ENCODE measurements at regions not wholly inside any gene's neighbourhood (a gene's known extent, or its start where the extent isn't known, plus 50 kb on each side); places are given as distances from the start of the nearest gene placed in this dataset.

DNA sequence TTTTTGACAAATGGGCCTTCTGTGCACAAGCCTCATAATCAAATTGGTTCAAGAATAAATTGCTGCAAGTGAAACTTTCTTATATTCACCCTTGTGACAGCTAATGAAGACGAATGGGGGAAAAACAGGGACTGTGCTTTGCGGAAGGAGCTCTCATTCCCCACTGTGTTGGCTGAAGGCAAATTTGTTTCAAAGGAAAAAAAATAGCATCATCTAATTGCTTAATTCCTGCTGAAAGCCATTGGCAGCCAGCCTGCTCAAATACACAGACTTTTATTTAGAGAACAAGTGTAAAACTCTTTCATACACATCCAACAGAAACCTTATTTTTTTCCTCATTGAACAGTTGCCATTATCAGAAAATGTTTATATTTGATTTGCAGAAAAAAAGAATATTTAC is 172.3 kb downstream of the ARL6IP6 start:
- Histone ChIP-seq H3K9me3 (no peaks in the 10 kb centered on the region), H3K27ac (replicated peaks in 1 of 4) (no peak overlapping the region), H3K4me1 (peaks cover 0 to 12% (median 9%) of the 10 kb centered on the region in 4 donors), H3K4me3 (no peak overlapping the region), H3K27me3 (no peaks in the 10 kb centered on the region), H3K36me3 (no peaks in the 10 kb centered on the region)
- TF ChIP-seq, protein P1, sequence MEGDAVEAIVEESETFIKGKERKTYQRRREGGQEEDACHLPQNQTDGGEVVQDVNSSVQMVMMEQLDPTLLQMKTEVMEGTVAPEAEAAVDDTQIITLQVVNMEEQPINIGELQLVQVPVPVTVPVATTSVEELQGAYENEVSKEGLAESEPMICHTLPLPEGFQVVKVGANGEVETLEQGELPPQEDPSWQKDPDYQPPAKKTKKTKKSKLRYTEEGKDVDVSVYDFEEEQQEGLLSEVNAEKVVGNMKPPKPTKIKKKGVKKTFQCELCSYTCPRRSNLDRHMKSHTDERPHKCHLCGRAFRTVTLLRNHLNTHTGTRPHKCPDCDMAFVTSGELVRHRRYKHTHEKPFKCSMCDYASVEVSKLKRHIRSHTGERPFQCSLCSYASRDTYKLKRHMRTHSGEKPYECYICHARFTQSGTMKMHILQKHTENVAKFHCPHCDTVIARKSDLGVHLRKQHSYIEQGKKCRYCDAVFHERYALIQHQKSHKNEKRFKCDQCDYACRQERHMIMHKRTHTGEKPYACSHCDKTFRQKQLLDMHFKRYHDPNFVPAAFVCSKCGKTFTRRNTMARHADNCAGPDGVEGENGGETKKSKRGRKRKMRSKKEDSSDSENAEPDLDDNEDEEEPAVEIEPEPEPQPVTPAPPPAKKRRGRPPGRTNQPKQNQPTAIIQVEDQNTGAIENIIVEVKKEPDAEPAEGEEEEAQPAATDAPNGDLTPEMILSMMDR (IDR thresholded peaks at IDR 0.05), result no peak
- TF ChIP-seq POLR2A (IDR thresholded peaks at IDR 0.05; ENCODE audit: low read depth) (no peak), EP300 (IDR thresholded peaks at IDR 0.05) (no peak), POLR2AphosphoS5 (IDR thresholded peaks at IDR 0.05) (no peak)
- 0% methylated on average over 2 of the region's 2 CpGs for WGBS
- intact Hi-C loops (cut with DNase I), result no loop called here
- DNase-seq (ENCODE audit: extremely low spot score), result no peak

DNA sequence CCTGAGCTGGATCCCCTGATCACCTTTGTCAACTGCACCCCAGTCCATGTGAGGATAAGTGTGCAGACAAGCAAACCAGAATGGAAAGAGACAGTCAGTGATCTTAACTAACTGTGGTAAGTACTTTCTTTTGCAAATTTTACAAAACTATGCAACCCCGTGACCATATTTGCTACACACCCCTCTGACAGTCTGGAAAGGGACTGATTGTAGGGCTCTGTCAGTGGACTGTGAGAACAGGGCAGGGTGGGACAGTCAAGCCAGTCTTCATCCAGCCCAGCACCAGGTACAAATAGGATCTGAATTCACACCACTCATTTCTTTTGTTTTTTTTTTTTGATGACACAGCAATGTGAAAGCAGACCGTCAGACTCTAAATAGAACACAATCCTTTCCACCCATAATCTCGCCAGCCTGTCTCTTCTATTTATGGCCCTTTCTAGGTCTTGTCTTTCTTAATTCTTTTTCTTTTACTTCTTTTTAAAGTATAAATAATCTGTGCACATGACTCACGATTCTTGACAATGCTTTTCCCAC is 165.6 kb downstream of the ARL6IP6 start:
- no peaks in the 10 kb centered on the region for H3K36me3 ChIP-seq
- no peak for DNase-seq (ENCODE audit: extremely low spot score)
- H3K4me3 ChIP-seq, result no peak overlapping the region
- 65% methylated on average over 4 of the region's 4 CpGs for WGBS
- no peaks in the 10 kb centered on the region for H3K4me1 ChIP-seq
- intact Hi-C loops (cut with DNase I), result no loop called here
- TF ChIP-seq, protein P1 (IDR thresholded peaks at IDR 0.05), result no peak
- TF ChIP-seq EP300 (IDR thresholded peaks at IDR 0.05), result no peak
- TF ChIP-seq POLR2AphosphoS5 (IDR thresholded peaks at IDR 0.05), result no peak
- TF ChIP-seq POLR2A (IDR thresholded peaks at IDR 0.05; ENCODE audit: low read depth), result no peak
- H3K27ac ChIP-seq (replicated peaks in 1 of 4), result no peak overlapping the region
- no peaks in the 10 kb centered on the region for H3K9me3 ChIP-seq
- no peaks in the 10 kb centered on the region for H3K27me3 ChIP-seq

DNA sequence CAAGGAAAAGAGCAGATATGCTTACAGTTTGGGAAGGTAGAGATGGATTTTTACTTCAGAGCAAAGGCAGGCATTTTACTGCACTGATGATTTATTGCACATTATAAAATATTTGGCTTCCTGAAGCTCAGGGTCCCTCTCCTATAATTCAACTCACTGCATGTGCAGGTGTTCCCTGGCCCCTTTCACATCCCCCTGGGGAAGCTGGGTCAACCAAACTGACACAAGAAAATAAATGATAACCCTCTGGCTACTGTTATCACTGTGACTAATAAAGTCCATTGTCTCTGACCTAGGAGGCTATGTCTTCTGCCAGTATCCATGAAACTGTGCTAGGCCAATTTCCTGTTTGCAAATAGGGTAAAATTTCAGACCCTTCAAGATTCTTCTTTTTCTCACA is 163.1 kb downstream of the ARL6IP6 start:
- Histone ChIP-seq H3K9me3 (no peaks in the 10 kb centered on the region), H3K36me3 (no peaks in the 10 kb centered on the region), H3K27me3 (no peaks in the 10 kb centered on the region), H3K4me3 (no peak overlapping the region), H3K4me1 (peaks cover 0 to 5% (median 1%) of the 10 kb centered on the region in 4 donors), H3K27ac (replicated peaks in 1 of 4) (no peak overlapping the region)
- DNase-seq (ENCODE audit: extremely low spot score), result no peak
- TF ChIP-seq, protein P1 (IDR thresholded peaks at IDR 0.05), result no peak
- TF ChIP-seq POLR2AphosphoS5 (IDR thresholded peaks at IDR 0.05) (no peak), POLR2A (IDR thresholded peaks at IDR 0.05; ENCODE audit: low read depth) (no peak), EP300 (IDR thresholded peaks at IDR 0.05) (no peak)
- intact Hi-C loops (cut with DNase I), result no loop called here

DNA sequence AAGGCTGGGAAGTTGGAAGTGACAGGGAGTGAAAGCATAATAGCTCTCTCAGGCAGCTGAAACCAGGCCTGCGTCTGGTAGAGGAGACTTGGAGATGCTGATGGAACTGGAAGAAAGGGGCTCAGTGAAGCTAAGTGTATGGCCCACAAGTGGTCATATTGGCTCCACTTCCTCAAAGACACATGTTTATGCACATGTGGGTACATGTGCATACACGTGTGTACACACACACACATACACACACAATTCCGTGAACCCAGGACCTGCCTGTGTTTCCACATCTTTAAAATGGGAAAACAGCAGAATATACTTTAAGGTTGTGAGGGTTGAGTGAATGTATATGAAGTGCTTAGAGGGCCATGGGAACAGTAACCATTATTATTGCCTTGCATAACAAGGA is 160.9 kb downstream of the ARL6IP6 start:
- 98% methylated on average over 3 of the region's 3 CpGs for WGBS
- Histone ChIP-seq H3K9me3 (no peaks in the 10 kb centered on the region), H3K27ac (replicated peaks in 1 of 4) (no peak overlapping the region), H3K4me3 (no peak overlapping the region), H3K27me3 (no peaks in the 10 kb centered on the region), H3K4me1 (peaks cover 0 to 20% (median 12%) of the 10 kb centered on the region in 4 donors), H3K36me3 (no peaks in the 10 kb centered on the region)
- TF ChIP-seq EP300 (IDR thresholded peaks at IDR 0.05), result no peak
- DNase-seq (ENCODE audit: extremely low spot score), result no peak
- intact Hi-C loops (cut with DNase I), result no loop called here

DNA sequence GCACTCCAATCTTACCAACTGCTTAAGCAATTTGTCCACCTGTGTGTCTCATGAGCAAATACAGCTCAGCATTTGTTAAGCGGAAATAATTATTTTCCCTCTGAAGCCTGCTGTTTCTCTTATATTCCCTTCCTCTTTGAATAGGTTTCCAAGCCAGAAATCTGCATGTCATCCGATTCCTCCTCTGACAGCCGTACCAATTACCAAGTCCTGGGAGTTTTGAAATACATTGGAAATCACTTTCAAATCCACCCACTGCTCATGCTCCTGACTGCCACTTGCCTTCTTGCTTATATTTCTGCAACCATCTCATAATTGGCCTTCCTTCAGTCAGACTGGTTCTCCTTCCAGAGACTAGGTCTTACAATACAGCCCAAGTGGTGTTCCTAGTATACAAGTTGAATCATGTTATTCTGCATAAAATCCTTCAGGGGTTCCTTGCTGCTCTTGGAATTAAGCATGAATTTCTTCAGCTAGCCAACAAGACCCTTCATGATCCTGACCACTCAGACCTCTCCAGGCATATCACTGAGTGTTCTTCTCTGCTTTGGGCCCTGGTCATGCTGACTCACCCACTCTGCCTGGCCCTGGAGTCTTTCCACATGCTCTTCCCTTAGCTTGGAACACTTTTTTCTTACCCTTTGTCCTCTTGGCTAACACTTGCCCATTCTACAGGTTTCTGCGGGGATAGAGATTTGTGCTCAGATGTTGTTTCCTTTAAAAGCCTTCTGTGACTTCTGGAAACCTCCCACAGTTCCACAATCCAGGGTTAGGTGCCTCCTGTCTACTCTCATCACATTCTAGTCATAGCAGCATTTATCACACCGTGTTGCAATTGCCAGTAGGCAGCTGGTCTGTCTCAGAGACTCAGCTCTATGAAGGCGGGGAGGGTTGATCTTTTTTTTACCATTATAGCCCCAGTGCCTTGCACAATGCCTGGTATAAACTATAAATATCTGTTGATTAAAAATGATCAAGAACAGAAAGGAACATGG is 157.6 kb downstream of the ARL6IP6 start:
- Histone ChIP-seq H3K4me1 (peaks cover 0 to 20% (median 12%) of the 10 kb centered on the region in 4 donors), H3K27me3 (no peaks in the 10 kb centered on the region), H3K36me3 (no peaks in the 10 kb centered on the region), H3K4me3 (no peak overlapping the region), H3K9me3 (no peaks in the 10 kb centered on the region), H3K27ac (replicated peaks in 1 of 4) (peak overlapping the region in 3 of 4 donors; percentile 5 to 44 (median 19))
- intact Hi-C loops (cut with DNase I), result no loop called here
- TF ChIP-seq EP300 (IDR thresholded peaks at IDR 0.05), result no peak
- peak in 1 of 2 donors; percentile 53 for TF ChIP-seq POLR2AphosphoS5 (IDR thresholded peaks at IDR 0.05)
- 63% methylated on average over 6 of the region's 6 CpGs for WGBS
- DNase-seq (ENCODE audit: extremely low spot score), result no peak
